Posterior cingulate gyrus (tissue), 11 donors: ENCODE measurements at regions not wholly inside any gene's neighbourhood (a gene's known extent, or its start where the extent isn't known, plus 50 kb on each side); places are given as distances from the start of the nearest gene placed in this dataset.
"Not testable (repeated sequence)": the region's sequence is repeated elsewhere in the genome, so short reads cannot be mapped to it uniquely, and the experiment has no call there.

Experiments
- DNase-seq, 10 donors: peaks; one replicate each; pipeline versions ENCODE4 v3.0.0 to v3.0.0-alpha.2; 2020 to 2021; ENCODE audit warnings: mixed read lengths in 3 of 10
- intact Hi-C: fragments of 100-400 bp; cut with DNase I; formaldehyde crosslinking; loops from one replicate; pipeline ENCODE4 v1.15.1; 2023

- DNase-seq = no peak
- intact Hi-C loops = no loop called here
Measured at GRCh38 chr6:158920311-158920905, 79.6 kb downstream of the RSPH3 start.

- no peak for DNase-seq
- intact Hi-C loops = no loop called here
Measured at GRCh38 chr6:158919865-158920264, 80.1 kb downstream of the RSPH3 start.

- intact Hi-C loops = no loop called here
- no peak for DNase-seq
Measured at GRCh38 chr6:158916617-158917016, 83.4 kb downstream of the RSPH3 start.

GRCh38 chr6:158914923-158915322 is 85.1 kb downstream of the RSPH3 start:
- intact Hi-C loops = no loop called here
- DNase-seq = no peak

GRCh38 chr6:158913580-158913979 is 86.4 kb downstream of the RSPH3 start:
- intact Hi-C loops = no loop called here
- DNase-seq = no peak

GRCh38 chr6:158912655-158913054 is 87.3 kb downstream of the RSPH3 start:
- no peak for DNase-seq
- intact Hi-C loops = no loop called here

- DNase-seq = no peak
- intact Hi-C loops = no loop called here
Measured at GRCh38 chr6:158911746-158912480, 88.1 kb downstream of the RSPH3 start.

GRCh38 chr6:158910484-158911440 is 89.2 kb downstream of the RSPH3 start:
- intact Hi-C loops = no loop called here
- no peak for DNase-seq

- intact Hi-C loops = no loop called here
- no peak for DNase-seq
Measured at GRCh38 chr6:158909938-158910337, 90.1 kb downstream of the RSPH3 start.

GRCh38 chr6:158908606-158909005 is 89.4 kb upstream of the EZR start:
- DNase-seq = no peak
- intact Hi-C loops = no loop called here

GRCh38 chr6:158907931-158908330 is 88.8 kb upstream of the EZR start:
- DNase-seq = no peak
- intact Hi-C loops = no loop called here

GRCh38 chr6:158906926-158907325 is 87.8 kb upstream of the EZR start:
- intact Hi-C loops = no loop called here
- no peak for DNase-seq

GRCh38 chr6:158905277-158905676 is 86.1 kb upstream of the EZR start:
- DNase-seq = no peak
- intact Hi-C loops = no loop called here

- intact Hi-C loops = no loop called here
- no peak for DNase-seq
Measured at GRCh38 chr6:158903801-158904200, 84.6 kb upstream of the EZR start.

- no peak for DNase-seq
- intact Hi-C loops = no loop called here
Measured at GRCh38 chr6:158900663-158901312, 81.6 kb upstream of the EZR start.

GRCh38 chr6:158897236-158897635 is 78.1 kb upstream of the EZR start:
- no peak for DNase-seq
- intact Hi-C loops = no loop called here

GRCh38 chr6:158895661-158896060 is 76.5 kb upstream of the EZR start:
- DNase-seq = no peak
- intact Hi-C loops = no loop called here

- intact Hi-C loops = no loop called here
- no peak for DNase-seq
Measured at GRCh38 chr6:158894193-158894592, 75.0 kb upstream of the EZR start.

- no peak for DNase-seq
- intact Hi-C loops = no loop called here
Measured at GRCh38 chr6:158892266-158892665, 73.1 kb upstream of the EZR start.

- intact Hi-C loops, DNase-seq: not testable (repeated sequence)
Measured at GRCh38 chr6:158891560-158891959, 72.4 kb upstream of the EZR start.

GRCh38 chr6:158888171-158888570 is 69.0 kb upstream of the EZR start:
- DNase-seq, intact Hi-C loops: not testable (repeated sequence)
